SK-N-SH treated with all-trans-retinoic acid at 6 μM for 48 hours (cell line): ENCODE measurements at regions not wholly inside any gene's neighbourhood (a gene's known extent, or its start where the extent isn't known, plus 50 kb on each side); places are given as distances from the start of the nearest gene placed in this dataset.

Experiments
- ATAC-seq: fragments of 200-7000 bp; cut with Tn5 transposase; 3 replicates; pipeline ENCODE4 v1.9.1; 2020; ENCODE audit warnings: mild to moderate bottlenecking, moderate library complexity
- CREB5 ChIP-seq: fragments of 250-450 bp; sonication (Bioruptor Pico); IDR thresholded peaks from 2 replicates; pipeline ENCODE4 v1.5.1; 2020; ENCODE audit warnings: low read depth, mild to moderate bottlenecking, moderate library complexity
- GLIS3 ChIP-seq: fragments of 250-450 bp; sonication (Bioruptor Pico); IDR thresholded peaks from 2 replicates; pipeline ENCODE4 v1.5.0; 2020; ENCODE audit warnings: mild to moderate bottlenecking, moderate library complexity
- ISL1 ChIP-seq: fragments of 250-450 bp; sonication (Bioruptor Pico); IDR thresholded peaks from 2 replicates; pipeline ENCODE4 v2.1.2; 2022; ENCODE audit warnings: mild to moderate bottlenecking, moderate library complexity
- POU6F1 ChIP-seq: fragments of 250-450 bp; sonication (Bioruptor Pico); IDR thresholded peaks from 2 replicates; pipeline ENCODE4 v1.8.0; 2021; ENCODE audit warnings: low read depth, mild to moderate bottlenecking, moderate library complexity, borderline replicate concordance
- TCF4 ChIP-seq: fragments of 250-450 bp; sonication (Bioruptor Pico); IDR thresholded peaks from 2 replicates; pipeline ENCODE4 v1.8.0; 2021; ENCODE audit warnings: mild to moderate bottlenecking, moderate library complexity, borderline replicate concordance
- TOX ChIP-seq: fragments of 250-450 bp; sonication (Bioruptor Pico); IDR thresholded peaks from 2 replicates; pipeline ENCODE4 v1.8.0; 2021; ENCODE audit warnings: mild to moderate bottlenecking, moderate library complexity, borderline replicate concordance
- TSHZ2 ChIP-seq: fragments of 250-450 bp; sonication (Bioruptor Pico); IDR thresholded peaks from 2 replicates; pipeline ENCODE4 v1.5.0; 2020; ENCODE audit warnings: mild to moderate bottlenecking, moderate library complexity
- ZFP3 ChIP-seq: fragments of 250-450 bp; sonication (Bioruptor Pico); IDR thresholded peaks from 2 replicates; pipeline ENCODE4 v1.5.0; 2020; ENCODE audit warnings: mild to moderate bottlenecking, moderate library complexity
- ZNF8 ChIP-seq: fragments of 450-650 bp; formaldehyde crosslinking; IDR thresholded peaks from 2 replicates; pipeline ENCODE4 v1.5.0; 2020; ENCODE audit warnings: mild to moderate bottlenecking, moderate library complexity
- TF ChIP-seq, protein P1 (sequence below): fragments of 250-450 bp; sonication (Bioruptor Pico); IDR thresholded peaks from 2 replicates; pipeline ENCODE4 v1.8.0; 2020; ENCODE audit warnings: mild to moderate bottlenecking, moderate library complexity, borderline replicate concordance
- TF ChIP-seq, protein P2 (sequence below): fragments of 250-450 bp; sonication (Bioruptor Pico); IDR thresholded peaks from 2 replicates; pipeline ENCODE4 v1.5.1; 2021; ENCODE audit warnings: mild to moderate bottlenecking, moderate library complexity

DNA sequence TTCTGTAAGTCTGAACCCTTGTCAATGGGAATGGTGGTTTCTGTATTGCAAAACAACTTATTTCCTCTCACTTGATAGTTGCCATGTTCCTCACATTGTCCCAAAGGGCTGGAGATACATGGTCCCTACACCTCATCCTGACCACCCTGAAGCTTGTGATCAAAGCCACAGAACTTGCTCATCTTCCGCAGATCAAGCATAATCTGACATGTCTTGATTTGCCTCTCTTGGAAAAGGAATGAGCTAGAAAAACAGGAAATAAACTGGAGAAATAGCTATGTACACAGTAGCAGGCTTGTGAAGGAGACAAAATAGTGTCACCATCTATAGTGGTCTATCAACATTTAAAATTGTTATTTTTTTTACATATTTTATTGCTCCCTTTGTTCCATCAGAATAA lies 871.9 kb upstream of the C9orf72 start (continued):
- no peak for TF ChIP-seq CREB5 (CRISPR knock-in tag)

DNA sequence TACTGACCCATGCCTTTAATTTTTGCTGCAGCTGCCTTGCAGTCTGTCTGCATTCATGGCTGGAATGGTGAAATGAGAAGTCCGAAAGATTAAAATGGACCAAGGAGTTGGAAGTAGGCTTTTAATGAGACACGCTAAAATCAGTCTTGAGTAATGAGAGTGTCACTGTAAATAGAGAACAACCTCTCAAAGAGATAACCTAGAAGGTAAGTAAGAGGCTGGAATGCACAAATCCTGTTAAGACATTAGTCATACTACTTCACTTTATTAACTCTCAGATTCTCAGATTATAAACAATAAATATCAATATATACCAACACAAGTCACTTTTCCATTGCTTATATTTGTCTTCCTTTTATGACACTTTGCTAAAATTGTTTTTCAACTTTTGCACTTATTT lies 880.6 kb upstream of the C9orf72 start:
- no peak for TF ChIP-seq TOX (CRISPR knock-in tag)
- TF ChIP-seq, protein P1, sequence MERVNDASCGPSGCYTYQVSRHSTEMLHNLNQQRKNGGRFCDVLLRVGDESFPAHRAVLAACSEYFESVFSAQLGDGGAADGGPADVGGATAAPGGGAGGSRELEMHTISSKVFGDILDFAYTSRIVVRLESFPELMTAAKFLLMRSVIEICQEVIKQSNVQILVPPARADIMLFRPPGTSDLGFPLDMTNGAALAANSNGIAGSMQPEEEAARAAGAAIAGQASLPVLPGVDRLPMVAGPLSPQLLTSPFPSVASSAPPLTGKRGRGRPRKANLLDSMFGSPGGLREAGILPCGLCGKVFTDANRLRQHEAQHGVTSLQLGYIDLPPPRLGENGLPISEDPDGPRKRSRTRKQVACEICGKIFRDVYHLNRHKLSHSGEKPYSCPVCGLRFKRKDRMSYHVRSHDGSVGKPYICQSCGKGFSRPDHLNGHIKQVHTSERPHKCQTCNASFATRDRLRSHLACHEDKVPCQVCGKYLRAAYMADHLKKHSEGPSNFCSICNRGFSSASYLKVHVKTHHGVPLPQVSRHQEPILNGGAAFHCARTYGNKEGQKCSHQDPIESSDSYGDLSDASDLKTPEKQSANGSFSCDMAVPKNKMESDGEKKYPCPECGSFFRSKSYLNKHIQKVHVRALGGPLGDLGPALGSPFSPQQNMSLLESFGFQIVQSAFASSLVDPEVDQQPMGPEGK (CRISPR knock-in tag): no peak
- no peak for TF ChIP-seq TCF4
- TF ChIP-seq CREB5 (CRISPR knock-in tag): peak; percentile 52; the same call in 1 of the 2 replicates
- TF ChIP-seq ISL1: peak; percentile 91
- TF ChIP-seq, protein P2, sequence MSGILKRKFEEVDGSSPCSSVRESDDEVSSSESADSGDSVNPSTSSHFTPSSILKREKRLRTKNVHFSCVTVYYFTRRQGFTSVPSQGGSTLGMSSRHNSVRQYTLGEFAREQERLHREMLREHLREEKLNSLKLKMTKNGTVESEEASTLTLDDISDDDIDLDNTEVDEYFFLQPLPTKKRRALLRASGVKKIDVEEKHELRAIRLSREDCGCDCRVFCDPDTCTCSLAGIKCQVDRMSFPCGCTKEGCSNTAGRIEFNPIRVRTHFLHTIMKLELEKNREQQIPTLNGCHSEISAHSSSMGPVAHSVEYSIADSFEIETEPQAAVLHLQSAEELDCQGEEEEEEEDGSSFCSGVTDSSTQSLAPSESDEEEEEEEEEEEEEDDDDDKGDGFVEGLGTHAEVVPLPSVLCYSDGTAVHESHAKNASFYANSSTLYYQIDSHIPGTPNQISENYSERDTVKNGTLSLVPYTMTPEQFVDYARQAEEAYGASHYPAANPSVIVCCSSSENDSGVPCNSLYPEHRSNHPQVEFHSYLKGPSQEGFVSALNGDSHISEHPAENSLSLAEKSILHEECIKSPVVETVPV (CRISPR knock-in tag): no peak
- TF ChIP-seq, all 23 proteins: peak for 2
- ATAC-seq: no peak

GRCh38 chr9:28456861-28457260 lies 883.6 kb upstream of the C9orf72 start:
- TF ChIP-seq POU6F1: no peak
- TF ChIP-seq CREB5 (CRISPR knock-in tag): 0 out of 2 replicates have a peak, but pooled peaks have one; percentile 31
- no peak for TF ChIP-seq GLIS3 (CRISPR knock-in tag)
- no peak for TF ChIP-seq TOX (CRISPR knock-in tag)
- TF ChIP-seq ISL1: peak; percentile 89
- TF ChIP-seq ZFP3 (CRISPR knock-in tag): no peak
- peak; percentile 82 for ATAC-seq

GRCh38 chr9:28464481-28465216 lies 891.4 kb upstream of the C9orf72 start:
- no peak for TF ChIP-seq TSHZ2 (CRISPR knock-in tag)
- no peak for TF ChIP-seq GLIS3 (CRISPR knock-in tag)
- no peak for TF ChIP-seq ZNF8 (CRISPR knock-in tag)
- TF ChIP-seq POU6F1: no peak
- no peak for ATAC-seq
